H1 (cell line): ENCODE measurements at regions not wholly inside any gene's neighbourhood (a gene's known extent, or its start where the extent isn't known, plus 50 kb on each side); places are given as distances from the start of the nearest gene placed in this dataset.

ENCODE experiments used
- CTCF ChIA-PET: fragments of 300-600 bp; sonication (Branson Sonifier 250); formaldehyde crosslinking; loops from one replicate; lab custom pipeline; 2021; ENCODE audit not compliant: partially characterized antibody; lab: Charles Lee
- POLR2A ChIA-PET: fragments of 300-600 bp; sonication (Branson Sonifier 250); formaldehyde crosslinking; loops from one replicate; lab custom pipeline; 2021; ENCODE audit warnings: inconsistent platforms; ENCODE audit not compliant: partially characterized antibody; lab: Charles Lee
- DNase-seq, 2 experiments: peaks; one replicate each; pipeline versions ENCODE4 v3.0.0 to v3.0.0-alpha.2; 2010 to 2022; ENCODE audit warnings: low spot score in 2 of 2, low read depth in 1 of 2, mixed read lengths in 1 of 2
- FAIRE-seq: peaks from 2 replicates; lab custom pipeline; 2011; peaks lifted over from hg19 to GRCh38; lab: Jason Lieb, UNC
- H2AFZ ChIP-seq: 2 replicates; pipeline ENCODE4 v1.8.1; 2012; ENCODE audit warnings: low read length, inconsistent platforms
- H2AK5ac ChIP-seq: 2 replicates; pipeline ENCODE4 v1.6.1; 2013; ENCODE audit warnings: low read depth, low read length
- H2BK120ac ChIP-seq: replicated peaks from 2 replicates; pipeline ENCODE3; 2013; ENCODE audit warnings: low read depth, low read length, inconsistent platforms
- H2BK12ac ChIP-seq: 2 replicates; pipeline ENCODE4 v1.6.1; 2013; ENCODE audit warnings: low read depth, low read length
- H2BK15ac ChIP-seq: 2 replicates; pipeline ENCODE4 v1.6.1; 2013; ENCODE audit warnings: low read length
- H2BK20ac ChIP-seq: 2 replicates; pipeline ENCODE4 v1.6.1; 2013; ENCODE audit warnings: low read length
- H2BK5ac ChIP-seq: 2 replicates; pipeline ENCODE4 v1.6.1; 2013; ENCODE audit warnings: low read depth, low read length
- H3K14ac ChIP-seq: 2 replicates; pipeline ENCODE4 v1.6.1; 2013; ENCODE audit warnings: inconsistent platforms; ENCODE audit not compliant: insufficient read length
- H3K18ac ChIP-seq: 2 replicates; pipeline ENCODE4 v1.6.1; 2013; ENCODE audit warnings: low read length; ENCODE audit errors: extremely low read depth
- H3K23ac ChIP-seq: 2 replicates; pipeline ENCODE4 v1.6.1; 2013; ENCODE audit warnings: inconsistent platforms; ENCODE audit not compliant: insufficient read length
- H3K23me2 ChIP-seq: 2 replicates; pipeline ENCODE4 v1.6.1; 2013; ENCODE audit warnings: low read depth, low read length
- H3K27ac ChIP-seq: 2 replicates; pipeline ENCODE4 v1.6.1; 2011; ENCODE audit warnings: low read depth, low read length, inconsistent platforms
- H3K27me3 ChIP-seq, 4 experiments: replicated peaks in 1 of 4; 1 replicate in 1 of 4; 2 replicates in 3 of 4; pipeline versions ENCODE4 v1.6.1 to v1.8.1; 2011 to 2013; ENCODE audit warnings: low read length in 3 of 4, mild to moderate bottlenecking in 3 of 4, inconsistent platforms in 2 of 4, mixed read lengths in 2 of 4, moderate library complexity in 1 of 4; ENCODE audit not compliant: control insufficient read depth in 3 of 4, insufficient read depth in 3 of 4; ENCODE audit errors: extremely low read depth in 1 of 4
- H3K36me3 ChIP-seq, 4 experiments: 2 replicates each; pipeline versions ENCODE4 v1.6.1 to v1.8.1; 2011 to 2013; ENCODE audit warnings: mild to moderate bottlenecking in 4 of 4, low read length in 3 of 4, moderate library complexity in 2 of 4, control low read depth in 1 of 4, inconsistent platforms in 1 of 4; ENCODE audit not compliant: insufficient read depth in 4 of 4, control insufficient read depth in 2 of 4
- H3K4ac ChIP-seq: replicated peaks from 2 replicates; pipeline ENCODE3; 2013; ENCODE audit warnings: low read length, low read depth, mixed read lengths, inconsistent platforms; ENCODE audit not compliant: insufficient read length
- H3K4me1 ChIP-seq, 4 experiments: replicated peaks in 1 of 4; 1 replicate in 1 of 4; 2 replicates in 3 of 4; pipeline versions ENCODE4 v1.6.1 to v1.8.1; 2011 to 2013; ENCODE audit warnings: low read length in 3 of 4, inconsistent platforms in 2 of 4, mixed read lengths in 1 of 4; ENCODE audit not compliant: insufficient read depth in 4 of 4, control insufficient read depth in 3 of 4
- H3K4me2 ChIP-seq, 2 experiments: 2 replicates each; pipeline versions ENCODE4 v1.6.1 to v1.8.1; 2011 to 2013; ENCODE audit warnings: low read depth in 2 of 2, low read length in 2 of 2, control low read depth in 1 of 2, inconsistent platforms in 1 of 2, mild to moderate bottlenecking in 1 of 2; ENCODE audit not compliant: insufficient read depth in 1 of 2
- H3K4me3 ChIP-seq, 4 experiments: fragments of 200-600, 300-600 bp in 1 of 4; sonication (generic), shearing (Covaris generic), sonication (Bioruptor Twin) in 1 of 4; 2 replicates each; pipeline versions ENCODE4 v1.5.1 to v1.8.1; 2011 to 2016; ENCODE audit warnings: low read length in 4 of 4, low read depth in 3 of 4, control low read depth in 2 of 4, inconsistent platforms in 2 of 4, mild to moderate bottlenecking in 2 of 4, mixed read lengths in 1 of 4, moderate library complexity in 1 of 4; ENCODE audit not compliant: insufficient read depth in 2 of 4; ENCODE audit errors: extremely low read depth in 1 of 4
- H3K56ac ChIP-seq: replicated peaks from 2 replicates; pipeline ENCODE3; 2013; ENCODE audit warnings: low read depth, mild to moderate bottlenecking, mixed read lengths, low read length, inconsistent platforms; ENCODE audit not compliant: insufficient read length
- H3K79me1 ChIP-seq: 2 replicates; pipeline ENCODE4 v1.6.1; 2013; ENCODE audit warnings: low read depth, low read length, control low read depth
- H3K79me2 ChIP-seq, 2 experiments: 2 replicates each; pipeline versions ENCODE4 v1.6.1 to v1.8.1; 2012 to 2013; ENCODE audit warnings: low read length in 2 of 2, mild to moderate bottlenecking in 2 of 2, inconsistent platforms in 1 of 2; ENCODE audit not compliant: insufficient read depth in 2 of 2, control insufficient read depth in 1 of 2
- H3K9ac ChIP-seq, 4 experiments: replicated peaks in 1 of 4; 1 replicate in 1 of 4; 2 replicates in 3 of 4; pipeline versions ENCODE4 v1.6.1 to v1.8.1; 2011 to 2013; ENCODE audit warnings: low read depth in 3 of 4, low read length in 3 of 4, control low read depth in 2 of 4, mild to moderate bottlenecking in 2 of 4, moderate library complexity in 2 of 4, inconsistent platforms in 1 of 4; ENCODE audit errors: extremely low read depth in 1 of 4
- H3K9me3 ChIP-seq, 2 experiments: 2 replicates each; pipeline versions ENCODE4 v1.6.1 to v1.8.1; 2012 to 2013; ENCODE audit warnings: mild to moderate bottlenecking in 2 of 2, moderate library complexity in 2 of 2, control low read depth in 1 of 2, inconsistent platforms in 1 of 2, low read depth in 1 of 2, low read length in 1 of 2, mixed read lengths in 1 of 2; ENCODE audit not compliant: insufficient read depth in 2 of 2
- H4K20me1 ChIP-seq, 2 experiments: replicated peaks in 1 of 2; 2 replicates each; pipeline versions ENCODE3 to v1.8.1; 2011 to 2013; ENCODE audit warnings: inconsistent platforms in 2 of 2, low read length in 2 of 2, mild to moderate bottlenecking in 1 of 2; ENCODE audit not compliant: insufficient read depth in 2 of 2, control insufficient read depth in 1 of 2
- H4K5ac ChIP-seq: 2 replicates; pipeline ENCODE4 v1.6.1; 2013; ENCODE audit warnings: low read length, low read depth, mixed read lengths, inconsistent platforms; ENCODE audit not compliant: insufficient read length
- H4K8ac ChIP-seq: 2 replicates; pipeline ENCODE4 v1.8.0; 2013; ENCODE audit warnings: mild to moderate bottlenecking, moderate library complexity, low read length, inconsistent platforms; ENCODE audit not compliant: insufficient read depth; ENCODE audit errors: extremely low read depth
- H4K91ac ChIP-seq: replicated peaks from 2 replicates; pipeline ENCODE3; 2013; ENCODE audit warnings: low read length, mixed read lengths, inconsistent platforms; ENCODE audit not compliant: insufficient read length
- BACH1 ChIP-seq: IDR thresholded peaks from 2 replicates; pipeline ENCODE4 v1.6.1; 2012; ENCODE audit warnings: low read length, improper control_type of control experiment
- CTBP2 ChIP-seq: IDR thresholded peaks from 2 replicates; pipeline ENCODE4 v1.7.0; 2011; ENCODE audit warnings: borderline replicate concordance, mild to moderate bottlenecking, moderate library complexity, mixed read lengths, low read length; ENCODE audit not compliant: insufficient read depth, insufficient read length
- EGR1 ChIP-seq: IDR thresholded peaks from 2 replicates; pipeline ENCODE4 v1.6.1; 2011; ENCODE audit warnings: low read depth, low read length, borderline replicate concordance
- HDAC6 ChIP-seq: IDR thresholded peaks from one replicate; pipeline ENCODE4 v1.7.1; 2012; ENCODE audit warnings: low read depth, mild to moderate bottlenecking, inconsistent platforms, low read length, moderate library complexity
- MAFK ChIP-seq: IDR thresholded peaks from 2 replicates; pipeline ENCODE4 v1.6.1; 2012; ENCODE audit warnings: low read depth, mild to moderate bottlenecking, improper control_type of control experiment, low read length
- RAD21 ChIP-seq, 2 experiments: IDR thresholded peaks in 1 of 2; conservative IDR thresholded peaks in 1 of 2; 2 replicates each; pipeline ENCODE4 v1.6.1; 2011; ENCODE audit warnings: low read depth in 2 of 2, low read length in 2 of 2, improper control_type of control experiment in 1 of 2, inconsistent platforms in 1 of 2, mild to moderate bottlenecking in 1 of 2, moderate library complexity in 1 of 2
- RBBP5 ChIP-seq: IDR thresholded peaks from 2 replicates; pipeline ENCODE4 v1.7.1; 2012; ENCODE audit warnings: low read depth, mild to moderate bottlenecking, inconsistent platforms, low read length, moderate library complexity, borderline replicate concordance
- RFX5 ChIP-seq: IDR thresholded peaks from 2 replicates; pipeline ENCODE4 v1.6.1; 2011; ENCODE audit warnings: low read depth, low read length, improper control_type of control experiment, borderline replicate concordance
- SP1 ChIP-seq: IDR thresholded peaks from 2 replicates; pipeline ENCODE4 v1.6.1; 2011; ENCODE audit warnings: low read depth, low read length
- TBP ChIP-seq: IDR thresholded peaks from 2 replicates; pipeline ENCODE4 v1.6.1; 2011; ENCODE audit warnings: low read depth, low read length, improper control_type of control experiment
- YY1 ChIP-seq: IDR thresholded peaks from 2 replicates; pipeline ENCODE4 v1.6.1; 2011; ENCODE audit warnings: low read depth, mild to moderate bottlenecking, low read length
- WGBS, 2 experiments: shearing (Covaris generic) in 1 of 2; methylation state at CpG; one replicate each; pipeline versions ENCODE4 v1.1.6 to v1.1.7; 2013 to 2015; ENCODE audit warnings: low lambda C conversion rate in 2 of 2, mixed read lengths in 2 of 2, inconsistent platforms in 1 of 2, low coverage in 1 of 2, missing lambda C conversion rate in 1 of 2; ENCODE audit not compliant: insufficient replicate concordance in 2 of 2, insufficient coverage in 1 of 2, insufficient read length in 1 of 2; ENCODE audit errors: extremely low coverage in 1 of 2, missing lambda C conversion rate in 1 of 2; 5-methylcytosine and 5-hydroxymethylcytosine counted together
- TF ChIP-seq, protein P1 (sequence below): IDR thresholded peaks from 2 replicates; pipeline ENCODE4 v1.6.1; 2012; ENCODE audit warnings: inconsistent platforms
- TF ChIP-seq, protein P2 (sequence below): IDR thresholded peaks from 2 replicates; pipeline ENCODE4 v1.6.1; 2011; ENCODE audit warnings: low read depth, mild to moderate bottlenecking, low read length; ENCODE audit not compliant: insufficient read depth

DNA sequence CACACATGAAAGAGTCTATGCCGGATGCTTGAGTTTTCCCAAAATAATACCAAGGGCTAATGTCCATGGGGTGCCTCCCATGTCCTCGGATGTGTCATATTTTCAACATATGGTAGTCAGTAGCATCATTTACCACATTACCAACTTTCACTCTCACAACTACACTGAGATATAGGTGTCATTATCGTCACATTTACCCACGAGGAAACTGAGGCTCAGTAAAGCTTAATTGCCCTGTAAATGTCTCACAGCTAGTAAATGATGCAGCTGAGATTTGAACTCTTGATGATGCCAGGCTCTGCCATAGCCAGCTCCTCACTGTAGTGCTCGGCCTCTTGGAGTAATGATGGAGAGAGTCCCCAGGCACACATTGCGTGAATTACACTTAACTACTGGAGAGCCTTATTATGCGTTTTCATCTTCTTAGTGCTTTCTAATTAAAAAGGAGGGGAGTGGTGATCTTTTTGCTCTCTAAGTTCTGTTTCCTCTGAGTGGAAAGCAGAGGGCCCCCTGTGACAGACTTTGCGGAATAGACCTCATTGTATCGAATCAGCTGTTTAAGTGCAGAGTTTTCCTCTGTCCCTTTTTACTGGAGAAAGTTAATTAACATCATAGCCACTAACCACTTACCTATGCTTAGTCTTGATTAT lies 142.0 kb upstream of the SLCO3A1 start:
- Histone ChIP-seq H2BK15ac (no peak overlapping the region), H3K79me1 (no peaks in the 10 kb centered on the region), H3K36me3 (no peaks in the 10 kb centered on the region), H3K23me2 (no peaks in the 10 kb centered on the region; the same call in 1 of the 2 replicates), H4K20me1 (no peaks in the 10 kb centered on the region), H2BK12ac (no peak overlapping the region), H3K79me2 (no peaks in the 10 kb centered on the region), H4K91ac (no peak overlapping the region), H3K4me1 (no peaks in the 10 kb centered on the region), H3K9ac (no peak overlapping the region), H3K56ac (no peak overlapping the region), H3K18ac (no peak overlapping the region), H3K27me3 (no peaks in the 10 kb centered on the region), H2AFZ (no peak overlapping the region), H4K5ac (no peak overlapping the region), H3K4me2 (no peak overlapping the region), H4K8ac (no peak overlapping the region), H3K27ac (no peak overlapping the region), H3K4me3 (no peak overlapping the region), H3K23ac (no peak overlapping the region), H3K14ac (no peak overlapping the region), H2AK5ac (no peak overlapping the region), H2BK5ac (no peak overlapping the region), H2BK120ac (no peak overlapping the region), H2BK20ac (no peak overlapping the region), H3K4ac (no peak overlapping the region), H3K9me3 (no peaks in the 10 kb centered on the region)
- no peak for FAIRE-seq
- WGBS, 2 experiments, result 88% methylated on average over 9 of the region's 9 CpGs; no CpG with 5 or more reads in 1 of the 2 experiments
- DNase-seq, result no peak
- POLR2A ChIA-PET, result no interaction called here
- CTCF ChIA-PET, result interaction anchor here (0.7 to 1.7 kb wide), 5 partner anchors 14 to 209 kb away, joined by 3 to 4 read pairs (median 3); no protein-coding TSS in a partner anchor
- TF ChIP-seq MAFK (no peak), RAD21 (IDR thresholded peaks at IDR 0.05 in 1 of 2, conservative IDR thresholded peaks at IDR 0.05 in 1 of 2; ENCODE audit: low read depth in 2 of 2, low read length in 2 of 2) (no peak), BACH1 (no peak), CTBP2 (no peak), SP1 (no peak), HDAC6 (no peak), YY1 (no peak), RBBP5 (no peak), EGR1 (no peak), TBP (no peak), RFX5 (no peak)
- TF ChIP-seq, protein P1, sequence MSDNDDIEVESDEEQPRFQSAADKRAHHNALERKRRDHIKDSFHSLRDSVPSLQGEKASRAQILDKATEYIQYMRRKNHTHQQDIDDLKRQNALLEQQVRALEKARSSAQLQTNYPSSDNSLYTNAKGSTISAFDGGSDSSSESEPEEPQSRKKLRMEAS, result no peak
- TF ChIP-seq, protein P2, sequence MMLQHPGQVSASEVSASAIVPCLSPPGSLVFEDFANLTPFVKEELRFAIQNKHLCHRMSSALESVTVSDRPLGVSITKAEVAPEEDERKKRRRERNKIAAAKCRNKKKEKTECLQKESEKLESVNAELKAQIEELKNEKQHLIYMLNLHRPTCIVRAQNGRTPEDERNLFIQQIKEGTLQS, result no peak
